Vagina (tissue), 2 donors: ENCODE measurements at regions not wholly inside any gene's neighbourhood (a gene's known extent, or its start where the extent isn't known, plus 50 kb on each side); places are given as distances from the start of the nearest gene placed in this dataset.
"Not testable (repeated sequence)": the region's sequence is repeated elsewhere in the genome, so short reads cannot be mapped to it uniquely, and the experiment has no call there.

Experiments used
- DNase-seq, 2 donors: peaks; one replicate each; pipeline ENCODE4 v3.0.0-alpha.2; 2017; ENCODE audit errors: extremely low spot score in 2 of 2
- H3K27ac ChIP-seq: fragments of 200-600 bp; sonication (generic); one replicate; pipeline ENCODE4 v1.5.1; 2019
- H3K27me3 ChIP-seq: fragments of 200-600 bp; sonication (generic); one replicate; pipeline ENCODE4 v1.5.1; 2019
- H3K36me3 ChIP-seq, 2 donors: fragments of 200-600 bp; sonication (generic); one replicate each; pipeline ENCODE4 v1.5.1; 2017 to 2019
- H3K4me1 ChIP-seq: fragments of 200-600 bp; sonication (generic); one replicate; pipeline ENCODE4 v1.5.1; 2019
- H3K4me3 ChIP-seq, 2 donors: fragments of 200-600 bp; sonication (generic); 1 replicate in 1 of 2; 2 replicates in 1 of 2; pipeline ENCODE4 v1.5.1; 2016 to 2019
- H3K9me3 ChIP-seq: fragments of 200-600 bp; sonication (generic); one replicate; pipeline ENCODE4 v1.5.1; 2019
- POLR2A ChIP-seq, 2 donors: fragments of 450-650 bp; IDR thresholded peaks; one replicate each; pipeline ENCODE4 v1.6.1; 2017; ENCODE audit warnings: antibody characterized with exemption in 2 of 2, mild to moderate bottlenecking in 2 of 2, moderate library complexity in 2 of 2
- POLR2AphosphoS5 ChIP-seq, 2 donors: sonication (generic); formaldehyde crosslinking; IDR thresholded peaks; one replicate each; pipeline ENCODE4 v1.9.0; 2017; ENCODE audit warnings: antibody characterized with exemption in 2 of 2, mild to moderate bottlenecking in 2 of 2, low read depth in 1 of 2; ENCODE audit not compliant: insufficient read depth in 1 of 2
- intact Hi-C: fragments of 100-400 bp; cut with DNase I; formaldehyde crosslinking; loops from one replicate; pipeline ENCODE4 v1.15.1; 2023
- TF ChIP-seq, protein P1 (sequence below), 3 experiments: fragments of 450-650 bp in 2 of 3; fragments of 200-600 bp in 1 of 3; sonication (generic) in 1 of 3; IDR thresholded peaks; one replicate each; pipeline ENCODE4 v1.5.1; 2017 to 2019; ENCODE audit warnings: antibody characterized with exemption in 3 of 3, mild to moderate bottlenecking in 2 of 3, moderate library complexity in 2 of 3

DNA sequence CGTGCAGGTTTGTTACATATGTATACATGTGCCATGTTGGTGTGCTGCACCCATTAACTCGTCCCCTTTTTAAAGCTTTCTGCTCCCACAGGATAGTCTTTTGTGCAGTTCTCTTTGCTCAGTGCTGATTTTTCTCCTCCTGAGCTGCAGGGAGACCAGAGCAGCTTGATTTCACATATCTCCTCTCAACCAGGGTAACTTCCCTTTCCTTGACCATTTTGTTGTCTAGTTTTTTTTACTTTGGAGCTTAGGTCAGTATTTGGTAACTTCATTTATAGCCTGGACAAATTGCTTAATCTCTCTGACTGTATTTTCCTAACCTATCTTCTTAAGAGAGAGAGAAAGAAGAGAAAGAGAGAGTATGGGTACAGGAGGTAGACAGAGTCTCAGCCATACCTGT is 137.1 kb upstream of the ZNF366 start:
- TF ChIP-seq, protein P1, sequence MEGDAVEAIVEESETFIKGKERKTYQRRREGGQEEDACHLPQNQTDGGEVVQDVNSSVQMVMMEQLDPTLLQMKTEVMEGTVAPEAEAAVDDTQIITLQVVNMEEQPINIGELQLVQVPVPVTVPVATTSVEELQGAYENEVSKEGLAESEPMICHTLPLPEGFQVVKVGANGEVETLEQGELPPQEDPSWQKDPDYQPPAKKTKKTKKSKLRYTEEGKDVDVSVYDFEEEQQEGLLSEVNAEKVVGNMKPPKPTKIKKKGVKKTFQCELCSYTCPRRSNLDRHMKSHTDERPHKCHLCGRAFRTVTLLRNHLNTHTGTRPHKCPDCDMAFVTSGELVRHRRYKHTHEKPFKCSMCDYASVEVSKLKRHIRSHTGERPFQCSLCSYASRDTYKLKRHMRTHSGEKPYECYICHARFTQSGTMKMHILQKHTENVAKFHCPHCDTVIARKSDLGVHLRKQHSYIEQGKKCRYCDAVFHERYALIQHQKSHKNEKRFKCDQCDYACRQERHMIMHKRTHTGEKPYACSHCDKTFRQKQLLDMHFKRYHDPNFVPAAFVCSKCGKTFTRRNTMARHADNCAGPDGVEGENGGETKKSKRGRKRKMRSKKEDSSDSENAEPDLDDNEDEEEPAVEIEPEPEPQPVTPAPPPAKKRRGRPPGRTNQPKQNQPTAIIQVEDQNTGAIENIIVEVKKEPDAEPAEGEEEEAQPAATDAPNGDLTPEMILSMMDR (IDR thresholded peaks at IDR 0.05), result no peak
- no peak for TF ChIP-seq POLR2AphosphoS5 (IDR thresholded peaks at IDR 0.05; ENCODE audit: insufficient read depth in 1 of 2, low read depth in 1 of 2)
- no peak for TF ChIP-seq POLR2A (IDR thresholded peaks at IDR 0.05)
- no peaks in the 10 kb centered on the region for H3K36me3 ChIP-seq
- intact Hi-C loops, result no loop called here
- H3K4me1 ChIP-seq, result no peaks in the 10 kb centered on the region
- H3K9me3 ChIP-seq, result no peaks in the 10 kb centered on the region
- H3K4me3 ChIP-seq, result no peak overlapping the region
- no peaks in the 10 kb centered on the region for H3K27me3 ChIP-seq
- no peak overlapping the region for H3K27ac ChIP-seq
- DNase-seq, result no peak

GRCh38 chr5:72641164-72641563 is 134.0 kb upstream of the ZNF366 start:
- no peak for DNase-seq
- intact Hi-C loops, result no loop called here
- H3K9me3 ChIP-seq, result no peaks in the 10 kb centered on the region
- H3K27ac ChIP-seq, result no peak overlapping the region
- no peaks in the 10 kb centered on the region for H3K36me3 ChIP-seq
- H3K4me1 ChIP-seq, result no peaks in the 10 kb centered on the region
- no peaks in the 10 kb centered on the region for H3K27me3 ChIP-seq
- TF ChIP-seq POLR2AphosphoS5 (IDR thresholded peaks at IDR 0.05; ENCODE audit: insufficient read depth in 1 of 2, low read depth in 1 of 2) (no peak), POLR2A (IDR thresholded peaks at IDR 0.05) (no peak)
- TF ChIP-seq, protein P1 (IDR thresholded peaks at IDR 0.05), result no peak
- H3K4me3 ChIP-seq, result no peak overlapping the region

DNA sequence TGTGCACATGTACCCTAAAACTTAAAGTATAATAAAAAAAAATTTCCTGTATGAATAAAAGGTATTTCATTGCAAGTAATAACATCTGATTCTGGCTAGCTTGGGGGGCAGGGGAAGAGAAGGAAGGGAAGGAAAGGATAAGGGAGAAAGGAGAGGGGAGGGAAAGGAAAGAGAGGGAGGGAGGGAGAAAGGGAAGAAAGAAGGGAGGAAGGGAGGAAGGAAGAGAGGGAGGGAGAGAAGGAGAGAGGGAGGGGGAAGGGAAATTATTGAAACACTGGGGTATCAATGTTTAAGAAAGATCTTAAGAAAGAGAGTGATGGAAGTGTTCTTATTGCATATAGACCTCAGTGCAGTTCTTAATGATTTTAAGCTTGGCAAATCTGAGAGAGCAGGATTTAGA is 129.8 kb upstream of the ZNF366 start:
- Histone ChIP-seq H3K27me3 (no peaks in the 10 kb centered on the region), H3K27ac (no peak overlapping the region), H3K4me1 (peaks cover 6% of the 10 kb centered on the region), H3K9me3 (no peaks in the 10 kb centered on the region), H3K36me3 (no peaks in the 10 kb centered on the region), H3K4me3 (no peak overlapping the region)
- intact Hi-C loops, result no loop called here
- DNase-seq, result no peak
- TF ChIP-seq POLR2AphosphoS5 (IDR thresholded peaks at IDR 0.05; ENCODE audit: insufficient read depth in 1 of 2, low read depth in 1 of 2) (no peak), POLR2A (IDR thresholded peaks at IDR 0.05) (no peak)
- TF ChIP-seq, protein P1 (IDR thresholded peaks at IDR 0.05), result no peak

GRCh38 chr5:72636565-72636964 is 129.4 kb upstream of the ZNF366 start:
- DNase-seq, intact Hi-C loops, H3K9me3 ChIP-seq: not testable (repeated sequence)

DNA sequence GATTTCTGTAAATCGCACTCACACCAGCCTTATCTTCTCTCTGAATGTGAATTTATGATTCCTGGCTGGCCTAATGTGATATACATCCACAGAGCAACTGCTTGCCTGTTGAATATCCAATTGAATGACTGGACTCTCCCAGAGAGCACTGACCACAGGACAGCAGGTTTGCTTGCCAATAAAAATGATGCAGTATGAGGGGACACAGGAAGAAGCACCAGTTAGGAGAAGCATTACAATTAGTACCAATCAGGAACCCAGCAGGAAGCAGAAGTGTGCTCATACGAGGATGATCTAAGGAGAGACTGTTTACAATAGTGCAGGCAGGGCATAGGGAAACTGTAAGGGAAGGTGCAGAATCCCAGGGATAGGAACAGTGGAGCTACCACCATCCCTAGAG is 127.2 kb upstream of the ZNF366 start:
- peak overlapping the region; percentile 37 for H3K27ac ChIP-seq
- TF ChIP-seq POLR2AphosphoS5 (IDR thresholded peaks at IDR 0.05; ENCODE audit: insufficient read depth in 1 of 2, low read depth in 1 of 2) (no peak), POLR2A (IDR thresholded peaks at IDR 0.05) (no peak)
- TF ChIP-seq, protein P1 (IDR thresholded peaks at IDR 0.05), result no peak

More at GRCh38 chr5:72636565-72636964, 129.4 kb upstream of the ZNF366 start:
- H3K27me3 ChIP-seq, H3K4me3 ChIP-seq, H3K36me3 ChIP-seq, H3K4me1 ChIP-seq, H3K27ac ChIP-seq: not testable (repeated sequence)

DNA sequence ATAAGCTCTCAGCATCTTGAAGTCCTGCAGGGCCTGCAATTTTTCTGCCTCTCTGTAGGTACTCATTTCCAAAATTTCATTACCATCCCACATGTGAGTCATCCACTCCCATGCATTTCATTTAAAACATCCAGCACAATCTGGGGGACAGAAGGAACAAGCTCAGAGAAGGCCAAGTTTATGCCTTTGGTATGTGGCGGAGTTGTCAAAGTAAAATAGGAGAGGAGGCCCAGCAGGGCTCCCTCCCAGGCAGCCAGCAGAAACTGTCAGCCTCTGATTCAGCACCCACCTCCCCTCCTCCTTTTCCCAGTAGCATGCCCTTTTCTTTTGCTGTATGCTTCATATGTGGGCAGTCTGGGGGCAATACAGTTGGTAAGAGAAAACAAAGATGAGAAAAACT is 126.4 kb upstream of the ZNF366 start:
- peaks cover 6% of the 10 kb centered on the region for H3K4me1 ChIP-seq
- no peak for DNase-seq
- TF ChIP-seq, protein P1 (IDR thresholded peaks at IDR 0.05), result no peak
- no peak for TF ChIP-seq POLR2A (IDR thresholded peaks at IDR 0.05)
- no peak for TF ChIP-seq POLR2AphosphoS5 (IDR thresholded peaks at IDR 0.05; ENCODE audit: insufficient read depth in 1 of 2, low read depth in 1 of 2)
- no peak overlapping the region for H3K4me3 ChIP-seq
- no peaks in the 10 kb centered on the region for H3K36me3 ChIP-seq
- intact Hi-C loops, result no loop called here
- H3K9me3 ChIP-seq, result no peaks in the 10 kb centered on the region
- H3K27ac ChIP-seq, result peak overlapping the region; percentile 37
- no peaks in the 10 kb centered on the region for H3K27me3 ChIP-seq

More for the DNA sequence above, 127.2 kb upstream of the ZNF366 start:
- intact Hi-C loops, result no loop called here
- Histone ChIP-seq H3K27me3 (no peaks in the 10 kb centered on the region), H3K9me3 (no peaks in the 10 kb centered on the region), H3K4me1 (peaks cover 6% of the 10 kb centered on the region), H3K4me3 (no peak overlapping the region), H3K36me3 (no peaks in the 10 kb centered on the region)
- no peak for DNase-seq
